Esophagus squamous epithelium (tissue), 4 donors: ENCODE measurements at regions not wholly inside any gene's neighbourhood (a gene's known extent, or its start where the extent isn't known, plus 50 kb on each side); places are given as distances from the start of the nearest gene placed in this dataset.

ENCODE experiments used
- POLR2A ChIP-seq, 4 donors: fragments of 450-650 bp; IDR thresholded peaks; one replicate each; pipeline ENCODE4 v1.6.1; 2017; ENCODE audit warnings: antibody characterized with exemption in 4 of 4, mild to moderate bottlenecking in 4 of 4, moderate library complexity in 3 of 4
- TF ChIP-seq, protein P1 (sequence below), 6 experiments: fragments of 450-650 bp in 4 of 6; fragments of 200-600 bp in 2 of 6; sonication (generic) in 2 of 6; IDR thresholded peaks; one replicate each; pipeline ENCODE4 v1.5.1; 2016 to 2019; ENCODE audit warnings: antibody characterized with exemption in 6 of 6, mild to moderate bottlenecking in 4 of 6, moderate library complexity in 4 of 6

GRCh38 chr1:106224426-106224825 is 832.0 kb upstream of the PRMT6 start:
- TF ChIP-seq, protein P1, sequence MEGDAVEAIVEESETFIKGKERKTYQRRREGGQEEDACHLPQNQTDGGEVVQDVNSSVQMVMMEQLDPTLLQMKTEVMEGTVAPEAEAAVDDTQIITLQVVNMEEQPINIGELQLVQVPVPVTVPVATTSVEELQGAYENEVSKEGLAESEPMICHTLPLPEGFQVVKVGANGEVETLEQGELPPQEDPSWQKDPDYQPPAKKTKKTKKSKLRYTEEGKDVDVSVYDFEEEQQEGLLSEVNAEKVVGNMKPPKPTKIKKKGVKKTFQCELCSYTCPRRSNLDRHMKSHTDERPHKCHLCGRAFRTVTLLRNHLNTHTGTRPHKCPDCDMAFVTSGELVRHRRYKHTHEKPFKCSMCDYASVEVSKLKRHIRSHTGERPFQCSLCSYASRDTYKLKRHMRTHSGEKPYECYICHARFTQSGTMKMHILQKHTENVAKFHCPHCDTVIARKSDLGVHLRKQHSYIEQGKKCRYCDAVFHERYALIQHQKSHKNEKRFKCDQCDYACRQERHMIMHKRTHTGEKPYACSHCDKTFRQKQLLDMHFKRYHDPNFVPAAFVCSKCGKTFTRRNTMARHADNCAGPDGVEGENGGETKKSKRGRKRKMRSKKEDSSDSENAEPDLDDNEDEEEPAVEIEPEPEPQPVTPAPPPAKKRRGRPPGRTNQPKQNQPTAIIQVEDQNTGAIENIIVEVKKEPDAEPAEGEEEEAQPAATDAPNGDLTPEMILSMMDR (IDR thresholded peaks at IDR 0.05) = no peak
- no peak for TF ChIP-seq POLR2A (IDR thresholded peaks at IDR 0.05)
